H1 (cell line): ENCODE measurements at regions not wholly inside any gene's neighbourhood (a gene's known extent, or its start where the extent isn't known, plus 50 kb on each side); places are given as distances from the start of the nearest gene placed in this dataset.

Source experiments
- CTCF ChIA-PET: fragments of 300-600 bp; sonication (Branson Sonifier 250); formaldehyde crosslinking; loops from one replicate; lab custom pipeline; 2021; ENCODE audit not compliant: partially characterized antibody; lab: Charles Lee
- POLR2A ChIA-PET: fragments of 300-600 bp; sonication (Branson Sonifier 250); formaldehyde crosslinking; loops from one replicate; lab custom pipeline; 2021; ENCODE audit warnings: inconsistent platforms; ENCODE audit not compliant: partially characterized antibody; lab: Charles Lee
- DNase-seq, 2 experiments: peaks; one replicate each; pipeline versions ENCODE4 v3.0.0 to v3.0.0-alpha.2; 2010 to 2022; ENCODE audit warnings: low spot score in 2 of 2, low read depth in 1 of 2, mixed read lengths in 1 of 2
- FAIRE-seq: peaks from 2 replicates; lab custom pipeline; 2011; peaks lifted over from hg19 to GRCh38; lab: Jason Lieb, UNC
- H2AFZ ChIP-seq: 2 replicates; pipeline ENCODE4 v1.8.1; 2012; ENCODE audit warnings: low read length, inconsistent platforms
- H2AK5ac ChIP-seq: 2 replicates; pipeline ENCODE4 v1.6.1; 2013; ENCODE audit warnings: low read depth, low read length
- H2BK120ac ChIP-seq: replicated peaks from 2 replicates; pipeline ENCODE3; 2013; ENCODE audit warnings: low read depth, low read length, inconsistent platforms
- H2BK12ac ChIP-seq: 2 replicates; pipeline ENCODE4 v1.6.1; 2013; ENCODE audit warnings: low read depth, low read length
- H2BK15ac ChIP-seq: 2 replicates; pipeline ENCODE4 v1.6.1; 2013; ENCODE audit warnings: low read length
- H2BK20ac ChIP-seq: 2 replicates; pipeline ENCODE4 v1.6.1; 2013; ENCODE audit warnings: low read length
- H2BK5ac ChIP-seq: 2 replicates; pipeline ENCODE4 v1.6.1; 2013; ENCODE audit warnings: low read depth, low read length
- H3K14ac ChIP-seq: 2 replicates; pipeline ENCODE4 v1.6.1; 2013; ENCODE audit warnings: inconsistent platforms; ENCODE audit not compliant: insufficient read length
- H3K18ac ChIP-seq: 2 replicates; pipeline ENCODE4 v1.6.1; 2013; ENCODE audit warnings: low read length; ENCODE audit errors: extremely low read depth
- H3K23ac ChIP-seq: 2 replicates; pipeline ENCODE4 v1.6.1; 2013; ENCODE audit warnings: inconsistent platforms; ENCODE audit not compliant: insufficient read length
- H3K23me2 ChIP-seq: 2 replicates; pipeline ENCODE4 v1.6.1; 2013; ENCODE audit warnings: low read depth, low read length
- H3K27ac ChIP-seq: 2 replicates; pipeline ENCODE4 v1.6.1; 2011; ENCODE audit warnings: low read depth, low read length, inconsistent platforms
- H3K27me3 ChIP-seq, 4 experiments: replicated peaks in 1 of 4; 1 replicate in 1 of 4; 2 replicates in 3 of 4; pipeline versions ENCODE4 v1.6.1 to v1.8.1; 2011 to 2013; ENCODE audit warnings: low read length in 3 of 4, mild to moderate bottlenecking in 3 of 4, inconsistent platforms in 2 of 4, mixed read lengths in 2 of 4, moderate library complexity in 1 of 4; ENCODE audit not compliant: control insufficient read depth in 3 of 4, insufficient read depth in 3 of 4; ENCODE audit errors: extremely low read depth in 1 of 4
- H3K36me3 ChIP-seq, 4 experiments: 2 replicates each; pipeline versions ENCODE4 v1.6.1 to v1.8.1; 2011 to 2013; ENCODE audit warnings: mild to moderate bottlenecking in 4 of 4, low read length in 3 of 4, moderate library complexity in 2 of 4, control low read depth in 1 of 4, inconsistent platforms in 1 of 4; ENCODE audit not compliant: insufficient read depth in 4 of 4, control insufficient read depth in 2 of 4
- H3K4ac ChIP-seq: replicated peaks from 2 replicates; pipeline ENCODE3; 2013; ENCODE audit warnings: low read length, low read depth, mixed read lengths, inconsistent platforms; ENCODE audit not compliant: insufficient read length
- H3K4me1 ChIP-seq, 4 experiments: replicated peaks in 1 of 4; 1 replicate in 1 of 4; 2 replicates in 3 of 4; pipeline versions ENCODE4 v1.6.1 to v1.8.1; 2011 to 2013; ENCODE audit warnings: low read length in 3 of 4, inconsistent platforms in 2 of 4, mixed read lengths in 1 of 4; ENCODE audit not compliant: insufficient read depth in 4 of 4, control insufficient read depth in 3 of 4
- H3K4me2 ChIP-seq, 2 experiments: 2 replicates each; pipeline versions ENCODE4 v1.6.1 to v1.8.1; 2011 to 2013; ENCODE audit warnings: low read depth in 2 of 2, low read length in 2 of 2, control low read depth in 1 of 2, inconsistent platforms in 1 of 2, mild to moderate bottlenecking in 1 of 2; ENCODE audit not compliant: insufficient read depth in 1 of 2
- H3K4me3 ChIP-seq, 4 experiments: fragments of 200-600, 300-600 bp in 1 of 4; sonication (generic), shearing (Covaris generic), sonication (Bioruptor Twin) in 1 of 4; 2 replicates each; pipeline versions ENCODE4 v1.5.1 to v1.8.1; 2011 to 2016; ENCODE audit warnings: low read length in 4 of 4, low read depth in 3 of 4, control low read depth in 2 of 4, inconsistent platforms in 2 of 4, mild to moderate bottlenecking in 2 of 4, mixed read lengths in 1 of 4, moderate library complexity in 1 of 4; ENCODE audit not compliant: insufficient read depth in 2 of 4; ENCODE audit errors: extremely low read depth in 1 of 4
- H3K56ac ChIP-seq: replicated peaks from 2 replicates; pipeline ENCODE3; 2013; ENCODE audit warnings: low read depth, mild to moderate bottlenecking, mixed read lengths, low read length, inconsistent platforms; ENCODE audit not compliant: insufficient read length
- H3K79me1 ChIP-seq: 2 replicates; pipeline ENCODE4 v1.6.1; 2013; ENCODE audit warnings: low read depth, low read length, control low read depth
- H3K79me2 ChIP-seq, 2 experiments: 2 replicates each; pipeline versions ENCODE4 v1.6.1 to v1.8.1; 2012 to 2013; ENCODE audit warnings: low read length in 2 of 2, mild to moderate bottlenecking in 2 of 2, inconsistent platforms in 1 of 2; ENCODE audit not compliant: insufficient read depth in 2 of 2, control insufficient read depth in 1 of 2
- H3K9ac ChIP-seq, 4 experiments: replicated peaks in 1 of 4; 1 replicate in 1 of 4; 2 replicates in 3 of 4; pipeline versions ENCODE4 v1.6.1 to v1.8.1; 2011 to 2013; ENCODE audit warnings: low read depth in 3 of 4, low read length in 3 of 4, control low read depth in 2 of 4, mild to moderate bottlenecking in 2 of 4, moderate library complexity in 2 of 4, inconsistent platforms in 1 of 4; ENCODE audit errors: extremely low read depth in 1 of 4
- H3K9me3 ChIP-seq, 2 experiments: 2 replicates each; pipeline versions ENCODE4 v1.6.1 to v1.8.1; 2012 to 2013; ENCODE audit warnings: mild to moderate bottlenecking in 2 of 2, moderate library complexity in 2 of 2, control low read depth in 1 of 2, inconsistent platforms in 1 of 2, low read depth in 1 of 2, low read length in 1 of 2, mixed read lengths in 1 of 2; ENCODE audit not compliant: insufficient read depth in 2 of 2
- H4K20me1 ChIP-seq, 2 experiments: replicated peaks in 1 of 2; 2 replicates each; pipeline versions ENCODE3 to v1.8.1; 2011 to 2013; ENCODE audit warnings: inconsistent platforms in 2 of 2, low read length in 2 of 2, mild to moderate bottlenecking in 1 of 2; ENCODE audit not compliant: insufficient read depth in 2 of 2, control insufficient read depth in 1 of 2
- H4K5ac ChIP-seq: 2 replicates; pipeline ENCODE4 v1.6.1; 2013; ENCODE audit warnings: low read length, low read depth, mixed read lengths, inconsistent platforms; ENCODE audit not compliant: insufficient read length
- H4K8ac ChIP-seq: 2 replicates; pipeline ENCODE4 v1.8.0; 2013; ENCODE audit warnings: mild to moderate bottlenecking, moderate library complexity, low read length, inconsistent platforms; ENCODE audit not compliant: insufficient read depth; ENCODE audit errors: extremely low read depth
- H4K91ac ChIP-seq: replicated peaks from 2 replicates; pipeline ENCODE3; 2013; ENCODE audit warnings: low read length, mixed read lengths, inconsistent platforms; ENCODE audit not compliant: insufficient read length
- HDAC2 ChIP-seq, 2 experiments: fragments of 300-600 bp in 1 of 2; sonication (generic) in 1 of 2; IDR thresholded peaks; 2 replicates each; pipeline ENCODE4 v1.6.1; 2011 to 2012; ENCODE audit warnings: low read depth in 2 of 2, low read length in 2 of 2, mild to moderate bottlenecking in 2 of 2, moderate library complexity in 2 of 2, borderline replicate concordance in 1 of 2, inconsistent platforms in 1 of 2
- POLR2AphosphoS5 ChIP-seq: IDR thresholded peaks from 2 replicates; pipeline ENCODE4 v1.6.1; 2011; ENCODE audit warnings: low read depth, low read length
- SAP30 ChIP-seq: fragments of 300-600 bp; sonication (generic); IDR thresholded peaks from 2 replicates; pipeline ENCODE4 v1.7.1; 2012; ENCODE audit warnings: low read length, moderate library complexity, mild to moderate bottlenecking, inconsistent platforms; ENCODE audit not compliant: insufficient read depth, insufficient replicate concordance
- SIRT6 ChIP-seq: IDR thresholded peaks from one replicate; pipeline ENCODE4 v1.7.1; 2012; ENCODE audit warnings: low read length, inconsistent platforms
- SP4 ChIP-seq: IDR thresholded peaks from 2 replicates; pipeline ENCODE4 v1.6.1; 2012; ENCODE audit warnings: low read length, inconsistent platforms
- WGBS, 2 experiments: shearing (Covaris generic) in 1 of 2; methylation state at CpG; one replicate each; pipeline versions ENCODE4 v1.1.6 to v1.1.7; 2013 to 2015; ENCODE audit warnings: low lambda C conversion rate in 2 of 2, mixed read lengths in 2 of 2, inconsistent platforms in 1 of 2, low coverage in 1 of 2, missing lambda C conversion rate in 1 of 2; ENCODE audit not compliant: insufficient replicate concordance in 2 of 2, insufficient coverage in 1 of 2, insufficient read length in 1 of 2; ENCODE audit errors: extremely low coverage in 1 of 2, missing lambda C conversion rate in 1 of 2; 5-methylcytosine and 5-hydroxymethylcytosine counted together

- H4K20me1 ChIP-seq, result no peaks in the 10 kb centered on the region
- ChIA-PET POLR2A (no interaction called here), CTCF (no interaction called here)
- no peak overlapping the region for H3K18ac ChIP-seq
- no peak overlapping the region for H3K9ac ChIP-seq
- H4K8ac ChIP-seq, result no peak overlapping the region
- no peak overlapping the region for H3K4ac ChIP-seq
- H3K4me1 ChIP-seq, result peaks cover 0 to 2% (median 0%) of the 10 kb centered on the region in 4 experiments; a peak in 2 of 7 replicates
- H2BK5ac ChIP-seq, result no peak overlapping the region
- H2BK12ac ChIP-seq, result no peak overlapping the region
- H3K79me1 ChIP-seq, result no peaks in the 10 kb centered on the region
- no peaks in the 10 kb centered on the region for H3K23me2 ChIP-seq
- H3K14ac ChIP-seq, result no peak overlapping the region
- H3K23ac ChIP-seq, result no peak overlapping the region
- H2AK5ac ChIP-seq, result no peak overlapping the region
- no peak for FAIRE-seq
- H2BK20ac ChIP-seq, result no peak overlapping the region
- WGBS, 2 experiments, result 92% methylated on average over 4 of the region's 4 CpGs; no CpG with 5 or more reads in 1 of the 2 experiments
- no peak overlapping the region for H4K5ac ChIP-seq
- H2BK15ac ChIP-seq, result no peak overlapping the region
- H2BK120ac ChIP-seq, result no peak overlapping the region
- no peak overlapping the region for H3K56ac ChIP-seq
- H3K27me3 ChIP-seq, result no peaks in the 10 kb centered on the region
- no peak overlapping the region for H3K27ac ChIP-seq
- H3K4me3 ChIP-seq, result no peak overlapping the region
- no peak for DNase-seq
- no peak overlapping the region for H3K4me2 ChIP-seq
- H2AFZ ChIP-seq, result no peak overlapping the region
- H3K9me3 ChIP-seq, result no peaks in the 10 kb centered on the region
- no peak overlapping the region for H4K91ac ChIP-seq
- H3K36me3 ChIP-seq, result no peaks in the 10 kb centered on the region
- H3K79me2 ChIP-seq, result no peaks in the 10 kb centered on the region
- no peak for TF ChIP-seq SP4
- no peak for TF ChIP-seq SAP30
- TF ChIP-seq SIRT6, result no peak
- TF ChIP-seq POLR2AphosphoS5, result no peak
- no peak for TF ChIP-seq HDAC2 (IDR thresholded peaks at IDR 0.05; ENCODE audit: borderline replicate concordance in 1 of 2, low read depth in 2 of 2, low read length in 2 of 2)
Observed at GRCh38 chr21:35386491-35387079, 337.5 kb upstream of the RUNX1 start.
